K562 (cell line): ENCODE measurements at regions not wholly inside any gene's neighbourhood (a gene's known extent, or its start where the extent isn't known, plus 50 kb on each side); places are given as distances from the start of the nearest gene placed in this dataset.

Source experiments
- ATAC-seq: fragments of 200-7000 bp; cut with Tn5 transposase; 3 replicates; pipeline ENCODE4 v1.9.1; 2020; ENCODE audit warnings: moderate library complexity
- BruUV-seq: library from RNA; stranded (reverse); fragments of 400-500 nt; replicated peaks from 2 replicates; lab custom pipeline; 2021; lab: Mats Ljungman, UMichigan
- CTCF ChIA-PET: fragments of 300-600 bp; formaldehyde crosslinking; extraction: SDS; loops from one replicate; lab custom pipeline; 2021; ENCODE audit warnings: low intra/inter-chr PET ratio; lab: Yijun Ruan, JAX
- POLR2A ChIA-PET: fragments of 300-600, 350-650 bp; sonication (Branson Sonifier 250); formaldehyde crosslinking; extraction: SDS; loops from one replicate; lab custom pipeline; 2021; ENCODE audit warnings: antibody characterized with exemption, inconsistent platforms; lab: Yijun Ruan, JAX
- DNase-seq, 4 experiments: peaks; one replicate each; pipeline versions ENCODE4 v3.0.0 to v3.0.0-alpha.2; 2011 to 2018; ENCODE audit warnings: low spot score in 3 of 4, mixed read lengths in 3 of 4; ENCODE audit errors: extremely low read depth in 1 of 4
- FAIRE-seq: peaks from 2 replicates; lab custom pipeline; 2011; peaks lifted over from hg19 to GRCh38; lab: Jason Lieb, UNC
- H2AFZ ChIP-seq: 2 replicates; pipeline ENCODE4 v1.6.0; 2011; ENCODE audit warnings: low read depth, low read length, control low read depth, inconsistent platforms
- H3K27ac ChIP-seq: fragments of 200-600 bp; 3 replicates; pipeline ENCODE4 v1.8.0; 2011; ENCODE audit warnings: low read depth, mild to moderate bottlenecking, control low read depth, inconsistent platforms, low read length, moderate library complexity, mixed read lengths; ENCODE audit errors: extremely low read depth
- H3K27me3 ChIP-seq, 2 experiments: fragments of 300-600 bp in 1 of 2; 2 replicates in 1 of 2; 3 replicates in 1 of 2; pipeline versions ENCODE4 v1.6.0 to v1.8.0; 2011; ENCODE audit warnings: inconsistent platforms in 2 of 2, low read length in 2 of 2, mild to moderate bottlenecking in 1 of 2, mixed read lengths in 1 of 2, moderate library complexity in 1 of 2; ENCODE audit not compliant: control insufficient read depth in 2 of 2, insufficient read depth in 2 of 2
- H3K36me3 ChIP-seq: fragments of 300-600 bp; 3 replicates; pipeline ENCODE4 v1.8.0; 2011; ENCODE audit warnings: mild to moderate bottlenecking, low read length, inconsistent platforms; ENCODE audit not compliant: control insufficient read depth, insufficient read depth
- H3K4me1 ChIP-seq, 2 experiments: fragments of 200-600 bp in 1 of 2; replicated peaks in 1 of 2; 2 replicates in 1 of 2; 3 replicates in 1 of 2; pipeline versions ENCODE4 v1.5.1 to v1.8.0; 2011; ENCODE audit warnings: inconsistent platforms in 2 of 2, low read length in 2 of 2, mild to moderate bottlenecking in 1 of 2, mixed read lengths in 1 of 2, moderate library complexity in 1 of 2; ENCODE audit not compliant: control insufficient read depth in 2 of 2, insufficient read depth in 2 of 2
- H3K4me2 ChIP-seq: 2 replicates; pipeline ENCODE4 v1.6.1; 2011; ENCODE audit warnings: low read length, control low read depth, inconsistent platforms, mixed read lengths; ENCODE audit not compliant: insufficient read depth
- H3K4me3 ChIP-seq: fragments of 200-600 bp; sonication (generic), shearing (Covaris generic); 2 replicates; pipeline ENCODE4 v1.5.1; 2016; ENCODE audit warnings: control low read depth, inconsistent platforms
- H3K79me2 ChIP-seq: fragments of 200-600 bp; 3 replicates; pipeline ENCODE4 v1.8.0; 2011; ENCODE audit warnings: low read length, inconsistent platforms; ENCODE audit not compliant: control insufficient read depth, insufficient read depth
- H3K9ac ChIP-seq, 2 experiments: 2 replicates each; pipeline versions ENCODE4 v1.6.0 to v1.6.1; 2011; ENCODE audit warnings: low read depth in 2 of 2, low read length in 2 of 2, control low read depth in 1 of 2, inconsistent platforms in 1 of 2, mild to moderate bottlenecking in 1 of 2, mixed read lengths in 1 of 2; ENCODE audit not compliant: insufficient read depth in 1 of 2
- H3K9me1 ChIP-seq: one replicate; pipeline ENCODE4 v1.6.0; 2011; ENCODE audit warnings: inconsistent platforms, mild to moderate bottlenecking, low read length, moderate library complexity; ENCODE audit not compliant: control insufficient read depth, insufficient read depth
- H3K9me3 ChIP-seq: replicated peaks from 2 replicates; pipeline ENCODE4 v1.5.1; 2011; ENCODE audit warnings: low read depth, low read length, inconsistent platforms; ENCODE audit not compliant: control insufficient read depth, insufficient read depth
- H4K20me1 ChIP-seq: replicated peaks from 2 replicates; pipeline ENCODE4 v1.6.1; 2011; ENCODE audit warnings: low read length, inconsistent platforms, mixed read lengths; ENCODE audit not compliant: control insufficient read depth, insufficient read depth
- IRF2 ChIP-seq: sonication (generic); formaldehyde crosslinking; IDR thresholded peaks from 2 replicates; pipeline ENCODE4 v1.8.1; 2022; ENCODE audit warnings: mild to moderate bottlenecking, missing genetic modification reagents
- MCM2 ChIP-seq: fragments of 450-650 bp; IDR thresholded peaks from 2 replicates; pipeline ENCODE4 v1.6.1; 2017; ENCODE audit warnings: low read depth, mild to moderate bottlenecking
- MEF2A ChIP-seq: IDR thresholded peaks from 2 replicates; pipeline ENCODE4 v1.6.1; 2011; ENCODE audit warnings: low read depth, mild to moderate bottlenecking, low read length, moderate library complexity; ENCODE audit not compliant: control insufficient read depth
- NCOA4 ChIP-seq: fragments of 450-650 bp; IDR thresholded peaks from 2 replicates; pipeline ENCODE4 v1.6.1; 2018; ENCODE audit warnings: mild to moderate bottlenecking; ENCODE audit not compliant: partially characterized antibody
- PCBP1 ChIP-seq: fragments of 200-400 bp; formaldehyde crosslinking; IDR thresholded peaks from 2 replicates; pipeline ENCODE4 v1.6.1; 2018; ENCODE audit warnings: mild to moderate bottlenecking, low read depth, low read length; ENCODE audit not compliant: poor library complexity, severe bottlenecking
- SIX5 ChIP-seq, 2 experiments: IDR thresholded peaks; 2 replicates each; pipeline ENCODE4 v1.6.1; 2011; ENCODE audit warnings: low read length in 2 of 2, borderline replicate concordance in 1 of 2, low read depth in 1 of 2, mild to moderate bottlenecking in 1 of 2, moderate library complexity in 1 of 2; ENCODE audit not compliant: insufficient read depth in 1 of 2
- SNIP1 ChIP-seq: fragments of 450-650 bp; IDR thresholded peaks from 2 replicates; pipeline ENCODE4 v1.7.1; 2017; ENCODE audit warnings: low read depth, mild to moderate bottlenecking
- SP1 ChIP-seq: sonication (generic); formaldehyde crosslinking; IDR thresholded peaks from 2 replicates; pipeline ENCODE4 v1.8.1; 2022; ENCODE audit warnings: mild to moderate bottlenecking, missing genetic modification reagents
- USF2 ChIP-seq: sonication (generic); formaldehyde crosslinking; IDR thresholded peaks from 2 replicates; pipeline ENCODE4 v1.5.0; 2020; ENCODE audit warnings: missing genetic modification reagents
- ZFX ChIP-seq: sonication (generic); formaldehyde crosslinking; IDR thresholded peaks from 2 replicates; pipeline ENCODE4 v1.8.0; 2022; ENCODE audit warnings: mild to moderate bottlenecking, missing genetic modification reagents, moderate library complexity
- ZNF140 ChIP-seq: fragments of 250-450 bp; sonication (Bioruptor Pico); IDR thresholded peaks from 2 replicates; pipeline ENCODE4 v1.8.0; 2021; ENCODE audit warnings: moderate library complexity, mild to moderate bottlenecking, inconsistent platforms
- WGBS: fragments of 100-300 bp; shearing (Covaris generic); methylation state at CpG from one replicate; pipeline ENCODE4 v1.1.6; 2016; ENCODE audit warnings: low coverage, mixed read lengths; ENCODE audit not compliant: insufficient coverage; ENCODE audit errors: missing lambda C conversion rate; 5-methylcytosine and 5-hydroxymethylcytosine counted together
- in situ Hi-C: fragments of 300-500 bp; cut with MboI; formaldehyde crosslinking; loops from 4 replicates; pipeline ENCODE4 v1.15.0; 2018; ENCODE audit warnings: inconsistent platforms, mixed read lengths
- intact Hi-C: fragments of 100-400 bp; cut with micrococcal nuclease; formaldehyde crosslinking; loops from 2 replicates; pipeline ENCODE4 v1.14.2; 2022
- TF ChIP-seq, protein P1 (sequence below): fragments of 450-650 bp; IDR thresholded peaks from 2 replicates; pipeline ENCODE4 v1.6.1; 2016; ENCODE audit warnings: mild to moderate bottlenecking

DNA sequence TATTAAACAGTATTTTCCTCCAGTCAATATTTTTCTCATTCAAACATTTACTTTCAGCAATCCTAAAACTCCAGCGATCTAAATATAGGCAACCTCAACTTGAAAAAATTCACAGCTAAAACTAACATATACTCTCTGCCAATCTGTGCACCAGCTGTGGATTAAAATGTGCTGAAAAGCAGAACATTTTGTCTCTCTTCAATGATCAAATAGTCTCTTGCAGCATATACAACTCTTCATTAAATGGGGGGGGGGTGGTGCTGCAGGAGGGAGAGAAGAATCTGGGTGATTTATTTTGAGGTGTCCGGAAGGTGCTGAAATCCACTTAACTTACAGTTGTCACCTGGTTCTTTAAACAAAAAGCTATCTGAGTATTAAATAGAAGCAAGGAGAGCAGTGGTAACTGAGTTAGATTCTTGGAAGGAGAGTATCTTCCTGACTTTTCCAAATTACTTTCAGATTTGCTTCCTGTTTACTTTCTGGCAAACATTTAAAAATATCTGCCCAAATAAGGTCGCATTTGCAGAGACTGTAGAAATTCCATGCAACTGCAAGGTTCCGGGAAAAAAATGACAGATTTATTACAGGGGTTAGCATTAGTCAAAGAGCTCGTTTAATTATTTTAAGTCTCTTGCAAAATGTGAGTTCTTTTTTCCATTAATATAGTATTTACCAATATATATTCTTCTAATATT is 904.7 kb upstream of the ACVR2A start (continued):
- TF ChIP-seq, protein P1, sequence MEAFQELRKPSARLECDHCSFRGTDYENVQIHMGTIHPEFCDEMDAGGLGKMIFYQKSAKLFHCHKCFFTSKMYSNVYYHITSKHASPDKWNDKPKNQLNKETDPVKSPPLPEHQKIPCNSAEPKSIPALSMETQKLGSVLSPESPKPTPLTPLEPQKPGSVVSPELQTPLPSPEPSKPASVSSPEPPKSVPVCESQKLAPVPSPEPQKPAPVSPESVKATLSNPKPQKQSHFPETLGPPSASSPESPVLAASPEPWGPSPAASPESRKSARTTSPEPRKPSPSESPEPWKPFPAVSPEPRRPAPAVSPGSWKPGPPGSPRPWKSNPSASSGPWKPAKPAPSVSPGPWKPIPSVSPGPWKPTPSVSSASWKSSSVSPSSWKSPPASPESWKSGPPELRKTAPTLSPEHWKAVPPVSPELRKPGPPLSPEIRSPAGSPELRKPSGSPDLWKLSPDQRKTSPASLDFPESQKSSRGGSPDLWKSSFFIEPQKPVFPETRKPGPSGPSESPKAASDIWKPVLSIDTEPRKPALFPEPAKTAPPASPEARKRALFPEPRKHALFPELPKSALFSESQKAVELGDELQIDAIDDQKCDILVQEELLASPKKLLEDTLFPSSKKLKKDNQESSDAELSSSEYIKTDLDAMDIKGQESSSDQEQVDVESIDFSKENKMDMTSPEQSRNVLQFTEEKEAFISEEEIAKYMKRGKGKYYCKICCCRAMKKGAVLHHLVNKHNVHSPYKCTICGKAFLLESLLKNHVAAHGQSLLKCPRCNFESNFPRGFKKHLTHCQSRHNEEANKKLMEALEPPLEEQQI: no peak
- TF ChIP-seq SNIP1: no peak
- no peak for TF ChIP-seq PCBP1
- TF ChIP-seq MCM2: no peak
- TF ChIP-seq IRF2 (CRISPR knock-in tag): no peak
- TF ChIP-seq SIX5 (IDR thresholded peaks at IDR 0.05; ENCODE audit: borderline replicate concordance in 1 of 2, insufficient read depth in 1 of 2, low read depth in 1 of 2, low read length in 2 of 2): no peak

GRCh38 chr2:146934921-146935320 is 909.9 kb upstream of the ACVR2A start:
- H3K36me3 ChIP-seq: no peaks in the 10 kb centered on the region
- no TSS peak for BruUV-seq
- in situ Hi-C loops: no loop called here

More at GRCh38 chr2:146934921-146935320, 909.9 kb upstream of the ACVR2A start:
- no peak for FAIRE-seq
- Histone ChIP-seq H3K4me3 (no peak overlapping the region), H4K20me1 (no peaks in the 10 kb centered on the region), H2AFZ (no peak overlapping the region), H3K9me3 (no peaks in the 10 kb centered on the region), H3K27me3 (no peaks in the 10 kb centered on the region), H3K4me2 (no peak overlapping the region), H3K79me2 (no peaks in the 10 kb centered on the region), H3K27ac (no peak overlapping the region)
- CTCF ChIA-PET: no interaction called here
- intact Hi-C loops: no loop called here
- WGBS: 0% methylated on average over 1 of the region's 1 CpG
- no peak for DNase-seq
- TF ChIP-seq NCOA4 (no peak), ZFX (CRISPR knock-in tag) (no peak), USF2 (no peak), SP1 (no peak), ZNF140 (CRISPR knock-in tag) (no peak), MEF2A (no peak)
- TF ChIP-seq, all 486 proteins: peak for 0
- H3K9me1 ChIP-seq: no peaks in the 10 kb centered on the region
- no peaks in the 10 kb centered on the region for H3K4me1 ChIP-seq
- ATAC-seq: no peak
- POLR2A ChIA-PET: no interaction called here
- no peak overlapping the region for H3K9ac ChIP-seq
